KBM-7 (cell line): ENCODE measurements at regions not wholly inside any gene's neighbourhood (a gene's known extent, or its start where the extent isn't known, plus 50 kb on each side); places are given as distances from the start of the nearest gene placed in this dataset.

Experiments
- DNase-seq: peaks from one replicate; pipeline ENCODE4 v3.0.0-alpha.2; 2015
- in situ Hi-C: fragments of 300-500 bp; cut with MboI; formaldehyde crosslinking; loops from 2 replicates; pipeline ENCODE4 v1.14.3; 2020; ENCODE audit warnings: low sequenced_read_pairs, low pct_unique_long_range_greater_than_20kb, mixed read lengths

DNA sequence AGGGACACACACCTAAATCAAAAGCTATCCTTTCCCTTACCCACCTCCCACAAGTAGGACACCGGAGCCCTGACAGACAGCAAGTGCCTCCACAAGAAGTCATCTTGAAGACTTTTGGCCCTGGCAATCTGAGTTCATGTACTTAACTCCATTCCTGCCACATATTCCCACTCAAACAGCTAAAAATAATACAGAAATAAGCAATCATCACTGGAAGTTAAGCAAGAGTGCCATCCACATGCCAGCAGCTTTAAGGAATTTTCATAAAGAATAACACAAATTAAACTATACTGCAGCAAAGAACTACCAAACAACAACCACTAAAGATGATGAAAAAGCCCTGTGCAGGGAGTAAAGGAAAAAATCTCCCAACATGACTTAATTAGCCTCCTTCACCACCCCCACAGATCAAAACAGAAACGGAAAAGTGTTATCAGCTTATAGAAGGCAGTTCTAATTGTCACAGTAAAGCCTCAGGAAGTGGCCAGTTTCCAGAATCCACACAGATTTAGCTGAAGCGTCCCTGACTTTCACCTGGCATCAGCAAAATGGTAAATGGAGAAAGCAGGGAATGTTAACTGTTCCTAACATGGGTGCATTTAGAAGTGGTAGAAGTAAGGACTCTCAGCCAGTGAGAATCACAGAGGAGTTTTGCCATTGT, 343.9 kb downstream of the TBC1D4 start:
- no peak for DNase-seq
- in situ Hi-C loops: no loop called here

DNA sequence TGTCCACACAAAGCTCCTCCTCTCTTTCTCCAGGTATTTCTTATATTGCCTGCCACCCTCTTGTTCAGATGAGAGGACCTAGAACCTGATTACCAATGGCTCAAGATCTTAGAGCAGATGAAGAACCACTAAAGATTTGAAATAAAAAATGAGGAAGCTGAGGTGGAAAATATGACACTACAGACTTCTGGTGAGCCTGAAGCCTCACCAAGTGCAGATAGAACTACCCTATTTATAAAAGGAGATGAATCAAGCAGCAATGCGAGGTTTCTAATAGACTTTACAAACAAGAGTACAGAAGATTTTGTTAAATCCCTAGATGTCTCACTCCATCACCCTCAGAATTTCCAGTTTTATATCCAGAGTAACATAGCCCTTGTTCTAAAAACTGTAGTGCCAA, 345.8 kb downstream of the TBC1D4 start:
- in situ Hi-C loops: no loop called here
- DNase-seq: no peak

GRCh38 chr13:75135325-75135825, 346.6 kb downstream of the TBC1D4 start:
- DNase-seq: no peak
- in situ Hi-C loops: no loop called here

GRCh38 chr13:75132701-75133695, 349.0 kb downstream of the TBC1D4 start:
- in situ Hi-C loops: no loop called here
- no peak for DNase-seq

GRCh38 chr13:75129331-75129730, 352.6 kb downstream of the TBC1D4 start:
- in situ Hi-C loops: no loop called here
- no peak for DNase-seq

GRCh38 chr13:75124415-75124814, 357.6 kb downstream of the TBC1D4 start:
- in situ Hi-C loops: no loop called here
- no peak for DNase-seq

DNA sequence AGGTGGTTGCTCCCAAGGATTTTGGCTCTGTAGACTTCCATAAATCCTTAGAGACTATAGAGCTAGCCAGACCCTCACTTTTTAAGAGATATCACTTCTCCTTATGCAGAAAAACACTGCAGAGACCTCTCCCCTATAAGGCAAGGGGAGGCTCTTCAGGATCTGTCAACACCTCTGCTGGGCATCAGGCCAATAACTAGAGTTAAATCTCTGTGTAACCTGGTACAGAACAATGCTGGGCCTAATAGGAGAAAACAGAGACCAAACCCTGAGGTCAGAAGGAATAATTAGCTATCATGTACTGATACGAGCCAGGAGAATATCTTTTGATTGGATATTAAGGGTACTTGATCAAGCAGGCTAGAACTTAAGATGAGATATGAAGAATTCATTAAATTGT, 358.5 kb downstream of the TBC1D4 start:
- DNase-seq: no peak
- in situ Hi-C loops: no loop called here

GRCh38 chr13:75120085-75120484, 361.9 kb downstream of the TBC1D4 start:
- in situ Hi-C loops: no loop called here
- no peak for DNase-seq

- in situ Hi-C loops: no loop called here
- no peak for DNase-seq
Measured at GRCh38 chr13:75115171-75115570, 366.8 kb downstream of the TBC1D4 start.

- no peak for DNase-seq
- in situ Hi-C loops: no loop called here
Measured at GRCh38 chr13:75103976-75104375, 378.0 kb downstream of the TBC1D4 start.

GRCh38 chr13:75102001-75102716, 379.8 kb downstream of the TBC1D4 start:
- in situ Hi-C loops: no loop called here
- DNase-seq: no peak

DNA sequence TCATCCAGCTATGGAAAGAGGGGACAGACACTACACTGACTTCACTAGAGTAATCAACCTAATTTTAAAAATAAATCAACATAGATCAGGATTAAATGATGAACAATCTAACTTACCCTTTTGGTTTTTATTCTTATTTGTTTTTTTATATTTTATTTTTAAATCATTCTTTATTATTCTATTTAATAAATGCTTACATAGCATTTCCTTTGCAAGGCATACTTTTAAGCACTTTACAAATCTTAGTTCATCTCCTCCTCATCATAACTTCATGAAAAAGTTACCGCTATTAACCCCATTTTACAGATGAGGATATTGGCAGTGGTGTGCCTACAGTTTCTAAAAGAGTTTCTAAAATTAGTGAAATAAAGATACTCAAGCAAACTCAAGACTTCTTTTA, 380.6 kb downstream of the TBC1D4 start:
- in situ Hi-C loops: no loop called here
- no peak for DNase-seq

DNA sequence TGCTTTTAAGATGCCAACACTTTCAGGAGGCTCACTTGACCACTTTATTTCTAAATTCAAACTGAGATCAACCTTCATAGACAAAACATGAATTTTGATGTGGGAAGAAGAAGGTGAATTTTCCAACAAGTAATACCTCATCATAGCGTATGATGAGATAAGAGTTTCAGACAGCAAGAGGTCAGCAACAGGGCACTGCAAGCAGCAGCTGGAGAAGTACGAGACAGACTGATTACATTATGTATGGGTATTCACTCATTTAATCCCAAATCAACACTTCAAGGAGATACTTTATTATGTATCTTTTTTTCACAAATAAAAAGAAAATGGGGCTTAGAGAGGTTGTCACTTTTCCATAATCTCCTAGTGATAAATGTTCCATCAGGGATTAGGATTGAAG, 389.8 kb downstream of the TBC1D4 start:
- in situ Hi-C loops: no loop called here
- DNase-seq: no peak

GRCh38 chr13:75091718-75092117, 390.3 kb downstream of the TBC1D4 start:
- in situ Hi-C loops: no loop called here
- no peak for DNase-seq

GRCh38 chr13:75090872-75091615, 390.9 kb downstream of the TBC1D4 start:
- DNase-seq: no peak
- in situ Hi-C loops: no loop called here

DNA sequence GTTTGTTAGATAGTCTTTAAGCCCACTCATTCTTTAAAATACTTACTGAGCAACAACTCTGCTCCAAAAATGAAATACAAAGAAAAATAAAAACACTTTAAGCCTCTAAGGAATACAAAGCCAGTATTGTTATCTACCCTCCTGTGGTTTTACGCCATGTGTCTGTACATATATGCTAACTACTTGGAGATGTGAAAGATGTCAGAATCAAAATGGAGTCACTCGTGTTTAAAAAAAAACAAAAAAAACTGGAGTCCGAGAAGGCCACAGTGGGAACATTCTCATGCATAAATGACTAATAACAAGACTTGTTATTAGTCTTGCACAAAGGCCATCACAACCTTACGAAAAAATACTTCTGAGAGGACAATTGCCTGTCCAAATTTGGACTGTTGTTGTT, 393.1 kb downstream of the TBC1D4 start:
- DNase-seq: no peak
- in situ Hi-C loops: no loop called here

- in situ Hi-C loops: no loop called here
- DNase-seq: no peak
Measured at GRCh38 chr13:75079226-75079625, 402.7 kb downstream of the TBC1D4 start.

- in situ Hi-C loops: no loop called here
- DNase-seq: no peak
Measured at GRCh38 chr13:75076476-75076875, 405.5 kb downstream of the TBC1D4 start.

GRCh38 chr13:75073786-75074185, 408.2 kb downstream of the TBC1D4 start:
- DNase-seq: no peak
- in situ Hi-C loops: no loop called here
